MG63 (cell line): ENCODE measurements at regions not wholly inside any gene's neighbourhood (a gene's known extent, or its start where the extent isn't known, plus 50 kb on each side); places are given as distances from the start of the nearest gene placed in this dataset.

Experiments used
- DNase-seq: peaks from one replicate; pipeline ENCODE4 v3.0.0-alpha.2; 2020
- H3K27me3 ChIP-seq: fragments of 250-450 bp; sonication (Bioruptor Pico); 2 replicates; pipeline ENCODE4 v1.5.1; 2020; ENCODE audit warnings: mild to moderate bottlenecking, moderate library complexity
- H3K36me3 ChIP-seq: fragments of 250-450 bp; sonication (Bioruptor Pico); 2 replicates; pipeline ENCODE4 v1.5.1; 2020; ENCODE audit warnings: mild to moderate bottlenecking, moderate library complexity
- H3K4me3 ChIP-seq: fragments of 250-450 bp; sonication (Bioruptor Pico); 2 replicates; pipeline ENCODE4 v1.5.1; 2020; ENCODE audit warnings: mild to moderate bottlenecking, moderate library complexity
- H3K9me3 ChIP-seq: fragments of 250-450 bp; sonication (Bioruptor Pico); 2 replicates; pipeline ENCODE4 v1.5.1; 2020; ENCODE audit warnings: mild to moderate bottlenecking, moderate library complexity

- H3K4me3 ChIP-seq: no peak overlapping the region
- H3K9me3 ChIP-seq: 0 out of 2 replicates have a peak, but pooled peaks cover 4% of the 10 kb centered on the region
- peak; percentile 92 for DNase-seq
- H3K27me3 ChIP-seq: no peaks in the 10 kb centered on the region
- no peaks in the 10 kb centered on the region for H3K36me3 ChIP-seq
Observed at GRCh38 chr4:175435381-175435783, 376.7 kb downstream of the GPM6A start.

GRCh38 chr4:175436196-175436595, 375.9 kb downstream of the GPM6A start:
- no peak overlapping the region for H3K4me3 ChIP-seq
- no peaks in the 10 kb centered on the region for H3K36me3 ChIP-seq
- 0 out of 2 replicates have a peak, but pooled peaks cover 4% of the 10 kb centered on the region for H3K9me3 ChIP-seq
- no peak for DNase-seq
- no peaks in the 10 kb centered on the region for H3K27me3 ChIP-seq

DNA sequence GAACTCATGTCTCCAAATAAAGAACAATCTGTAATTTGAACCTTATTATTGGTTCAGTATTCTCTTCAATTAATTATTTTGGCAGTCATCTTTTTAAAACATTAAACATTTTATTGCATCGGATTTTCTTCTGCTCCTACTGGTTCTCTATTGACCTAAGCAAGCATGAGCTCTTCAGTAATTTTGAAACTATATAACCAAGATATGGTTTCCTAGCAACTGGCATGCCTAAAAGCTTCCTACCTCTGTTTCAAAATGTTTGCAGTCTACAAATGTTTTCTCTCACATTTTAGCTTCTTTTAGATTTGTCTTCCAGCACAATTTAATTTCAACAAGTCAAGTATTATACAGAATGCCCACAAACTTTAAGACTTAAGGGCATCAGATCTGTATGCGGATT, 371.3 kb downstream of the GPM6A start:
- H3K4me3 ChIP-seq: no peak overlapping the region
- H3K36me3 ChIP-seq: no peaks in the 10 kb centered on the region
- H3K9me3 ChIP-seq: no peaks in the 10 kb centered on the region
- DNase-seq: no peak
- no peaks in the 10 kb centered on the region for H3K27me3 ChIP-seq

GRCh38 chr4:175441256-175441655, 370.8 kb downstream of the GPM6A start:
- no peaks in the 10 kb centered on the region for H3K27me3 ChIP-seq

GRCh38 chr4:175443547-175443946, 368.5 kb downstream of the GPM6A start:
- Histone ChIP-seq H3K36me3 (no peaks in the 10 kb centered on the region), H3K9me3 (no peaks in the 10 kb centered on the region), H3K4me3 (no peak overlapping the region), H3K27me3 (no peaks in the 10 kb centered on the region)
- DNase-seq: no peak

More at GRCh38 chr4:175441256-175441655, 370.8 kb downstream of the GPM6A start:
- Histone ChIP-seq H3K4me3 (no peak overlapping the region), H3K9me3 (no peaks in the 10 kb centered on the region), H3K36me3 (no peaks in the 10 kb centered on the region)
- DNase-seq: no peak

DNA sequence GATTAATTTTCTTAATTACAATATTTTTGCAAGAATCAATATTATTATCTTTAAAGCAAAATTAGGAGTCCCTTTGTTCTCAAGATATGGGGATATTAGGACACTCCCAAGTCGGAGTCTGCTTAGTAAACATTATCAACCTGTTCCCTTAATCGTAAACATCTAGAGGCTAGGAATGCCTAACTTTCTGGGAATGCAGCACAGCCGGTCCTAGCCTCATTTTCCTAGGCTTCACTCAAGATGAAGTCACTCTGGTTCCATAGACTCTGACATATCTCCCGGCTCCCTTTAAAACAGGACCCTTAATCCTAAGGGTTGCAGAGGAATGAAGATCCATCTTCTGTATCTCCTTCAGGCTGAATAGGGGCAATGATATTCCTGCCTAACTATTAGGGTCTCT, 367.6 kb downstream of the GPM6A start:
- Histone ChIP-seq H3K4me3 (no peak overlapping the region), H3K36me3 (no peaks in the 10 kb centered on the region), H3K27me3 (no peaks in the 10 kb centered on the region), H3K9me3 (no peaks in the 10 kb centered on the region)
- no peak for DNase-seq

- DNase-seq: no peak
- Histone ChIP-seq H3K36me3 (no peaks in the 10 kb centered on the region), H3K4me3 (no peak overlapping the region), H3K9me3 (no peaks in the 10 kb centered on the region), H3K27me3 (no peaks in the 10 kb centered on the region)
Observed at GRCh38 chr4:175447016-175447415, 365.0 kb downstream of the GPM6A start.

DNA sequence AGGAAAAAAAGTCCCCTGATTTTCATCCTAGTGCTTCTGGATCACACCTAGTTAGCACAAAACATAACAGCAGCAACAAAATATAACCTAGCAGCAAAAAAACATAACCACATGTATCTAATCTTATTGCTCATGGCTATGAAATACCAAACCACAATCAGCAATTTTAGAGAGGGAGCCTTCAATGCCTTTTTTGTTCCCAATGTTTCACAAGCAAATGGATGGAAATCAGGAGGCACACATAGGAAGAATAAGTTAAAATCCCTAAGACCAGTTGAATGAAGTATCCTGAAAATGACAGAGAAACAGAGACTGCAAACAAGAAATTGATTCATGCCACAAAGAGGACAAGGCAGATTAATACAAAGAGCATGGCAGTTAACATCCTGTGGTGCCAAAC, 361.6 kb downstream of the GPM6A start:
- H3K36me3 ChIP-seq: no peaks in the 10 kb centered on the region
- H3K27me3 ChIP-seq: no peaks in the 10 kb centered on the region
- DNase-seq: no peak
- H3K4me3 ChIP-seq: no peak overlapping the region
- peaks cover 16% of the 10 kb centered on the region for H3K9me3 ChIP-seq

GRCh38 chr4:175451238-175451965, 360.7 kb downstream of the GPM6A start:
- Histone ChIP-seq H3K4me3 (no peak overlapping the region), H3K9me3 (peaks cover 18% of the 10 kb centered on the region), H3K36me3 (no peaks in the 10 kb centered on the region), H3K27me3 (no peaks in the 10 kb centered on the region)
- DNase-seq: no peak

DNA sequence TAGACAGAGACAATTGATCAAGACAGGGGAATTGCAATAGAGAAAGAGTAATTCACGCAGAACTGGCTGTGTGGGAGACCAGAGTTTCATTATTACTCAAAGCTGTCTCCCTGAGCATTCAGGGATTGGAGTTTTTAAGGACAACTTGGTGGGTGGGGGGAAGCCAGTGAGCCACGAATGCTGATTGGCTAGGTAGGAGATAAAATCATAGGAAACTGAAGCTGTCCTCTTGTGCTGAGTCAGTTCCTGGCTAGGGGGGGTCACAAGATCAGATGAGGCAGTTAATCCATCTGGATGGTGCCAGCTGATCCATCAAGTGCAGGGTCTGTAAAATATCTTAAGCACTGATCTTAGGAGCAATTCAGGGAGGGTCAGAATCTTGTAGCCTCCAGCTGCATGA, 358.6 kb downstream of the GPM6A start:
- Histone ChIP-seq H3K4me3 (no peak overlapping the region), H3K9me3 (peaks cover 20% of the 10 kb centered on the region), H3K36me3 (no peaks in the 10 kb centered on the region), H3K27me3 (no peaks in the 10 kb centered on the region)
- DNase-seq: no peak

- H3K27me3 ChIP-seq: no peaks in the 10 kb centered on the region
- peaks cover 20% of the 10 kb centered on the region for H3K9me3 ChIP-seq
- H3K36me3 ChIP-seq: no peaks in the 10 kb centered on the region
- no peak overlapping the region for H3K4me3 ChIP-seq
- no peak for DNase-seq
Observed at GRCh38 chr4:175456131-175456530, 355.9 kb downstream of the GPM6A start.

DNA sequence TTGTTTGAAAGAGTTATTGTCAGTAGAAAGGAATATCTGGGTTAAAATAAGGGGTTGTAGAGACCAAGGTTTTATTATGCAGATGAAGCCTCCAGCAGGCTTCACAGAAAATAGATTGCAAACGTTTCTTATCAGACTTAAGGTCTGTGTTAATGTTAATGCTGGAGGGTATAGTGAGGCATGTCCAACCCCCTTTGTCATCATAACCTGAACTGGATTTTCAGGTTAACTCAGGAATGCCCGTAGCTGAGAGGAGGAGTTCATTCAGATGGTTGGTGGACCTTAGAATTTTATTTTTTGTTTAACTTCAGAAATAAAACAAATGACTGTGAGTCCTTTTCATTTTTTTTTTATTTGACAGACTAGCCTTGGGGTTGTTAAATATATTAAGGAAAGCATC, 354.1 kb downstream of the GPM6A start:
- Histone ChIP-seq H3K36me3 (no peaks in the 10 kb centered on the region), H3K27me3 (no peaks in the 10 kb centered on the region), H3K4me3 (no peak overlapping the region), H3K9me3 (peaks cover 15% of the 10 kb centered on the region)
- no peak for DNase-seq

GRCh38 chr4:175459571-175459970, 352.5 kb downstream of the GPM6A start:
- Histone ChIP-seq H3K4me3 (no peak overlapping the region), H3K36me3 (no peaks in the 10 kb centered on the region), H3K9me3 (peaks cover 5% of the 10 kb centered on the region; the same call in 1 of the 2 replicates), H3K27me3 (no peaks in the 10 kb centered on the region)
- no peak for DNase-seq

GRCh38 chr4:175460414-175460813, 351.6 kb downstream of the GPM6A start:
- H3K9me3 ChIP-seq: peaks cover 5% of the 10 kb centered on the region; the same call in 1 of the 2 replicates
- H3K36me3 ChIP-seq: no peaks in the 10 kb centered on the region
- H3K4me3 ChIP-seq: no peak overlapping the region
- DNase-seq: no peak
- no peaks in the 10 kb centered on the region for H3K27me3 ChIP-seq

- Histone ChIP-seq H3K9me3 (peaks cover 21% of the 10 kb centered on the region), H3K27me3 (no peaks in the 10 kb centered on the region), H3K36me3 (no peaks in the 10 kb centered on the region), H3K4me3 (no peak overlapping the region)
- DNase-seq: peak; percentile 76
Observed at GRCh38 chr4:175469514-175469913, 342.6 kb downstream of the GPM6A start.

DNA sequence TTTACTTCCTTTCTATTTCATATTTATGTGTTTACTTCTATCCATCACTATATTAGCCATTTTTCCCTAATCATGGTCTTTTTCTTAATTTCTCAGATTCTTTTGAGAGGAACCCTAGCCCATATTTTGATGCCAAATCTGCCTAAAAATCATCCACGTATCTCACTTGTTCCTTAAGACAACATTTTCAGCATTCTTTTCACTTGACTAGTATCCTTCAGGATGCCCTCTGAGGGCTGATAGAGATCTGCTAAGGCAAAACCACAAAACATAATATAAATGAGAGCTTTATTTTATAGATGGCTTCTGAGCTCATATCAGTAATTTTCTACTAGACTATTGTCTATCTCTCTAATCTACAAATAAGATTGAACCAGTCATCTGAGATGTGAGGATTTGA, 341.9 kb downstream of the GPM6A start:
- no peak for DNase-seq

DNA sequence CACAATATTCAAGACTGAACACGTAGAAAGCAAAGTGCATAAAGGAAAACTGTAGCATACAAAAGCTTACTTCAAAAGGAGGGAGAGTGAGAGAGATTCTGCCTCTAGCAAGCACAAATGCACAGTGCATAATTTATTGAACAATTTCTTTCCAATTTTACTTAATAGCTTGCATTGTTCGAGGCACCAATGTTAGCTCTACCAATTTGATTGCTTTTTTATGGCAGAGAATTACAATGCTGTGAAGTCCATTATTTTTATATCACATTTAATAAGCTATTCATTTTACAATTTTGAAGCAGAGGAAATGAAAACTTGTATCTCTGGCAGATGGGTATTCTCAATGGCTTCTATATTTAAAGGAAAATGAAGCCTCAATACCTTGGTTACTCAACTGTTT, 331.7 kb downstream of the GPM6A start:
- DNase-seq: no peak
- H3K4me3 ChIP-seq: no peak overlapping the region
- H3K27me3 ChIP-seq: no peaks in the 10 kb centered on the region
- no peaks in the 10 kb centered on the region for H3K36me3 ChIP-seq
- H3K9me3 ChIP-seq: no peaks in the 10 kb centered on the region

More for the DNA sequence above, 341.9 kb downstream of the GPM6A start:
- no peaks in the 10 kb centered on the region for H3K27me3 ChIP-seq
- H3K4me3 ChIP-seq: no peak overlapping the region
- peaks cover 21% of the 10 kb centered on the region for H3K9me3 ChIP-seq
- no peaks in the 10 kb centered on the region for H3K36me3 ChIP-seq

- Histone ChIP-seq H3K4me3 (no peak overlapping the region), H3K36me3 (no peaks in the 10 kb centered on the region), H3K9me3 (peaks cover 6% of the 10 kb centered on the region), H3K27me3 (no peaks in the 10 kb centered on the region)
- DNase-seq: no peak
Observed at GRCh38 chr4:175499735-175500352, 312.2 kb downstream of the GPM6A start.
